GM23338 (cell line): ENCODE measurements at regions not wholly inside any gene's neighbourhood (a gene's known extent, or its start where the extent isn't known, plus 50 kb on each side); places are given as distances from the start of the nearest gene placed in this dataset.

Experiments used
- ATAC-seq: fragments of 200-7000 bp; cut with Tn5 transposase; 3 replicates; pipeline ENCODE4 v1.9.1; 2020
- DNase-seq: peaks from one replicate; pipeline ENCODE4 v3.0.0-alpha.2; 2015; ENCODE audit warnings: low spot score
- H2AFZ ChIP-seq: fragments of 200-600 bp; sonication (generic); 2 replicates; pipeline ENCODE4 v1.8.0; 2016; ENCODE audit warnings: antibody characterized with exemption, mild to moderate bottlenecking, moderate library complexity
- H3F3A ChIP-seq: fragments of 200-600 bp; sonication (generic); replicated peaks from 2 replicates; pipeline ENCODE4 v1.8.0; 2017; ENCODE audit warnings: antibody characterized with exemption, mixed run types, low read depth
- H3K27ac ChIP-seq: fragments of 200-600 bp; sonication (generic); 2 replicates; pipeline ENCODE4 v1.6.1; 2016; ENCODE audit warnings: low read depth
- H3K27me3 ChIP-seq: fragments of 200-600 bp; sonication (generic); 2 replicates; pipeline ENCODE4 v1.8.0; 2016; ENCODE audit warnings: mild to moderate bottlenecking, mixed run types, moderate library complexity; ENCODE audit not compliant: insufficient read depth
- H3K36me3 ChIP-seq: fragments of 200-600 bp; sonication (generic); 2 replicates; pipeline ENCODE4 v1.8.0; 2016; ENCODE audit warnings: mild to moderate bottlenecking; ENCODE audit not compliant: insufficient read depth
- H3K4me1 ChIP-seq: fragments of 200-600 bp; sonication (generic); 2 replicates; pipeline ENCODE4 v1.8.0; 2016; ENCODE audit warnings: mild to moderate bottlenecking, moderate library complexity; ENCODE audit not compliant: insufficient read depth
- H3K4me2 ChIP-seq: fragments of 200-600 bp; sonication (generic); 2 replicates; pipeline ENCODE4 v1.7.1; 2017; ENCODE audit warnings: mixed run types
- H3K4me3 ChIP-seq: fragments of 200-600 bp; sonication (generic); 2 replicates; pipeline ENCODE4 v1.6.1; 2016; ENCODE audit warnings: mixed run types
- H3K79me2 ChIP-seq: fragments of 200-600 bp; sonication (generic); replicated peaks from 2 replicates; pipeline ENCODE4 v1.8.0; 2017; ENCODE audit warnings: mild to moderate bottlenecking; ENCODE audit not compliant: insufficient read depth
- H3K9me2 ChIP-seq: fragments of 200-600 bp; sonication (generic); 2 replicates; pipeline ENCODE4 v1.8.0; 2017; ENCODE audit not compliant: insufficient read depth
- H4K20me1 ChIP-seq: fragments of 200-600 bp; sonication (generic); replicated peaks from 2 replicates; pipeline ENCODE4 v1.8.0; 2017; ENCODE audit warnings: mild to moderate bottlenecking; ENCODE audit not compliant: insufficient read depth
- H3K27ac Mint-ChIP-seq: 2 replicates; pipeline ENCODE4 v1.8.0; 2020; ENCODE audit warnings: inconsistent platforms, mild to moderate bottlenecking, moderate library complexity, mixed read lengths
- H3K27me3 Mint-ChIP-seq: 3 replicates; pipeline ENCODE4 v1.8.0; 2022; ENCODE audit warnings: low read depth, mild to moderate bottlenecking, moderate library complexity, mixed read lengths, inconsistent platforms; ENCODE audit not compliant: insufficient read depth, poor library complexity
- H3K36me3 Mint-ChIP-seq: 3 replicates; pipeline ENCODE4 v1.8.0; 2021; ENCODE audit warnings: low read depth, mild to moderate bottlenecking, inconsistent platforms, moderate library complexity, mixed read lengths
- H3K4me1 Mint-ChIP-seq: 3 replicates; pipeline ENCODE4 v1.8.0; 2020; ENCODE audit warnings: mild to moderate bottlenecking, inconsistent platforms, mixed read lengths
- H3K4me3 Mint-ChIP-seq: 3 replicates; pipeline ENCODE4 v1.8.0; 2021; ENCODE audit warnings: moderate library complexity, mild to moderate bottlenecking, inconsistent platforms, mixed read lengths
- H3K9me3 Mint-ChIP-seq: 3 replicates; pipeline ENCODE4 v1.8.0; 2020; ENCODE audit warnings: moderate library complexity, mild to moderate bottlenecking, inconsistent platforms, mixed read lengths
- CREB1 ChIP-seq: fragments of 250-450 bp; sonication (Bioruptor Pico); IDR thresholded peaks from 2 replicates; pipeline ENCODE4 v1.5.0; 2020; ENCODE audit warnings: low read depth, mild to moderate bottlenecking, moderate library complexity
- CTCF ChIP-seq, 2 experiments: fragments of 200-600 bp in 1 of 2; sonication (generic) in 1 of 2; conservative IDR thresholded peaks; 2 replicates each; pipeline versions ENCODE4 v1.5.1 to v1.6.1; 2016 to 2017; ENCODE audit warnings: antibody characterized with exemption in 2 of 2, low read depth in 2 of 2, mild to moderate bottlenecking in 2 of 2, moderate library complexity in 1 of 2
- EZH2phosphoT487 ChIP-seq: fragments of 200-600 bp; sonication (generic); IDR thresholded peaks from one replicate; pipeline ENCODE4 v1.8.1; 2018; ENCODE audit warnings: antibody characterized with exemption; ENCODE audit not compliant: unreplicated experiment
- JUNB ChIP-seq: IDR thresholded peaks from one replicate; pipeline ENCODE4 v1.6.1; 2016; ENCODE audit warnings: antibody characterized with exemption; ENCODE audit not compliant: unreplicated experiment
- NANOG ChIP-seq: IDR thresholded peaks from 2 replicates; pipeline ENCODE4 v1.6.1; 2016; ENCODE audit warnings: antibody characterized with exemption, borderline replicate concordance
- POLR2AphosphoS5 ChIP-seq: IDR thresholded peaks from 2 replicates; pipeline ENCODE4 v1.6.1; 2016; ENCODE audit warnings: antibody characterized with exemption, low read depth
- REST ChIP-seq: IDR thresholded peaks from one replicate; pipeline ENCODE4 v1.6.1; 2018; ENCODE audit warnings: antibody characterized with exemption; ENCODE audit not compliant: unreplicated experiment
- STAT1 ChIP-seq: IDR thresholded peaks from one replicate; pipeline ENCODE4 v1.6.1; 2016; ENCODE audit warnings: antibody characterized with exemption; ENCODE audit not compliant: unreplicated experiment
- ZNF114 ChIP-seq: fragments of 250-450 bp; sonication (Bioruptor Pico); IDR thresholded peaks from 2 replicates; pipeline ENCODE4 v1.5.0; 2020; ENCODE audit warnings: mild to moderate bottlenecking, moderate library complexity
- ZNF331 ChIP-seq: fragments of 250-450 bp; sonication (Bioruptor Pico); IDR thresholded peaks from 2 replicates; pipeline ENCODE4 v1.5.0; 2020; ENCODE audit warnings: low read depth, mild to moderate bottlenecking, moderate library complexity
- TF ChIP-seq, protein P1 (sequence below): IDR thresholded peaks from 2 replicates; pipeline ENCODE4 v1.6.1; 2016; ENCODE audit warnings: antibody characterized with exemption

- no peak for DNase-seq
- Histone ChIP-seq H3K27ac (no peak overlapping the region), H3K27me3 (no peaks in the 10 kb centered on the region), H3K4me1 (peaks cover 7% of the 10 kb centered on the region), H3K9me2 (no peaks in the 10 kb centered on the region), H3F3A (no peaks in the 10 kb centered on the region), H4K20me1 (no peaks in the 10 kb centered on the region), H3K4me2 (no peak overlapping the region), H3K36me3 (peaks cover 10% of the 10 kb centered on the region), H2AFZ (no peak overlapping the region), H3K79me2 (no peaks in the 10 kb centered on the region), H3K4me3 (no peak overlapping the region)
- Mint-ChIP-seq H3K4me1 (peaks cover 7% of the 10 kb centered on the region), H3K27ac (no peak overlapping the region), H3K9me3 (peaks cover 20% of the 10 kb centered on the region), H3K36me3 (peaks cover 21% of the 10 kb centered on the region), H3K27me3 (peaks cover 2% of the 10 kb centered on the region), H3K4me3 (no peak overlapping the region)
- TF ChIP-seq EZH2phosphoT487 (no peak), JUNB (no peak), CREB1 (CRISPR knock-in tag) (no peak), REST (no peak), ZNF331 (no peak), CTCF (conservative IDR thresholded peaks at IDR 0.05; ENCODE audit: low read depth in 2 of 2) (no peak), STAT1 (no peak), NANOG (no peak)
- TF ChIP-seq, protein P1, sequence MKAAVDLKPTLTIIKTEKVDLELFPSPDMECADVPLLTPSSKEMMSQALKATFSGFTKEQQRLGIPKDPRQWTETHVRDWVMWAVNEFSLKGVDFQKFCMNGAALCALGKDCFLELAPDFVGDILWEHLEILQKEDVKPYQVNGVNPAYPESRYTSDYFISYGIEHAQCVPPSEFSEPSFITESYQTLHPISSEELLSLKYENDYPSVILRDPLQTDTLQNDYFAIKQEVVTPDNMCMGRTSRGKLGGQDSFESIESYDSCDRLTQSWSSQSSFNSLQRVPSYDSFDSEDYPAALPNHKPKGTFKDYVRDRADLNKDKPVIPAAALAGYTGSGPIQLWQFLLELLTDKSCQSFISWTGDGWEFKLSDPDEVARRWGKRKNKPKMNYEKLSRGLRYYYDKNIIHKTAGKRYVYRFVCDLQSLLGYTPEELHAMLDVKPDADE, result no peak
- ATAC-seq, result no peak
Observed at GRCh38 chr11:104655066-104655465, 243.2 kb downstream of the CASP12 start.

DNA sequence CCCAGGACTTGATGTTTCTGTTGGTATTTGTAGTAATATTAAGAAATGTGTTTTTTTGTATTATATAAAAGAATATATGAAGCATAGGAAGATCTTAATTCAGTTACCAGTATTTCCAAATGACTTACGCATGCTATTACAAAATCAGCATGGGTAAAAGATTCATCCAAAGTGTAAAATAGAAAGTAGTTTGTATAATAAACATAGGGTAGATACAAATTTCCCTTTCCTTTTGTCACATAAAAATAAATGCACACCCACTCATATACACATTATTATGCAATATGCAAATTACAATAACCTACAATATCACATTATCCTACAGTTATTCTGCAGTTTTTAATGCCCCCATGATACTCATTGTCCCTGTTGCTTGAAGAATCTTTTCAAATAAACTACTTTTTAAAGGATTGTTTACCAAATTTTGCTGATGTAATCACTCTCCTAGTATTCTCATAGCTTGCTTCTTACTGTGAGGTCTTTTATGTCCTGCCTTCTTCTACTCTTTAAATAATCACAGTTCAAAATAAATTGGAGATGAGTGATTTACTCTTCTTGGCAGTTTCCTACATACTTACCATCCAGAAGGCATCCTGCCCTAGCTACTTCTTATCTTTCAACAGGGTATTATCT is 244.0 kb downstream of the CASP12 start:
- no peak overlapping the region for H3K4me3 ChIP-seq
- peaks cover 7% of the 10 kb centered on the region for H3K4me1 ChIP-seq
- H3F3A ChIP-seq, result no peaks in the 10 kb centered on the region
- H3K27ac ChIP-seq, result no peak overlapping the region
- H3K79me2 ChIP-seq, result no peaks in the 10 kb centered on the region
- ATAC-seq (no peak), DNase-seq (no peak)
- Mint-ChIP-seq H3K27me3 (peaks cover 2% of the 10 kb centered on the region), H3K9me3 (peaks cover 26% of the 10 kb centered on the region), H3K4me1 (peaks cover 7% of the 10 kb centered on the region), H3K36me3 (peaks cover 22% of the 10 kb centered on the region), H3K27ac (peak overlapping the region; percentile 50), H3K4me3 (no peak overlapping the region)
- H3K9me2 ChIP-seq, result no peaks in the 10 kb centered on the region
- H3K4me2 ChIP-seq, result 0 out of 2 replicates have a peak overlapping the region, but pooled peaks have one; percentile 33
- peaks cover 15% of the 10 kb centered on the region for H3K36me3 ChIP-seq
- H3K27me3 ChIP-seq, result no peaks in the 10 kb centered on the region
- H4K20me1 ChIP-seq, result no peaks in the 10 kb centered on the region
- H2AFZ ChIP-seq, result no peak overlapping the region
- TF ChIP-seq, protein P1, result no peak
- TF ChIP-seq ZNF114 (CRISPR knock-in tag) (no peak), ZNF331 (no peak), REST (no peak), NANOG (no peak), EZH2phosphoT487 (no peak), POLR2AphosphoS5 (no peak), CREB1 (CRISPR knock-in tag) (no peak), STAT1 (no peak)
